K562 (cell line): ENCODE measurements at regions not wholly inside any gene's neighbourhood (a gene's known extent, or its start where the extent isn't known, plus 50 kb on each side); places are given as distances from the start of the nearest gene placed in this dataset.

ENCODE experiments used
- ZBED1 ChIP-seq: IDR thresholded peaks from 2 replicates; pipeline ENCODE4 v1.6.1; 2014
- ZNF146 ChIP-seq: IDR thresholded peaks from one replicate; pipeline ENCODE4 v1.6.1; 2018; ENCODE audit warnings: missing compliant biosample characterization; ENCODE audit not compliant: unreplicated experiment
- TF ChIP-seq, protein P1 (sequence below), 2 experiments: fragments of 450-650 bp in 1 of 2; sonication (generic) in 1 of 2; formaldehyde crosslinking in 1 of 2; IDR thresholded peaks; 2 replicates each; pipeline versions ENCODE4 v1.7.1 to v1.9.0; 2016 to 2022; ENCODE audit warnings: inconsistent platforms in 1 of 2, mild to moderate bottlenecking in 1 of 2, missing genetic modification reagents in 1 of 2
- TF ChIP-seq, protein P2 (sequence below): fragments of 450-650 bp; IDR thresholded peaks from 2 replicates; pipeline ENCODE4 v1.7.1; 2018; ENCODE audit warnings: mild to moderate bottlenecking, low read depth; ENCODE audit not compliant: partially characterized antibody
- TF ChIP-seq, protein P3 (sequence below), 2 experiments: fragments of 450-650 bp; IDR thresholded peaks; 2 replicates each; pipeline ENCODE4 v1.6.1; 2016; ENCODE audit warnings: mild to moderate bottlenecking in 2 of 2, borderline replicate concordance in 1 of 2, low read depth in 1 of 2, moderate library complexity in 1 of 2

DNA sequence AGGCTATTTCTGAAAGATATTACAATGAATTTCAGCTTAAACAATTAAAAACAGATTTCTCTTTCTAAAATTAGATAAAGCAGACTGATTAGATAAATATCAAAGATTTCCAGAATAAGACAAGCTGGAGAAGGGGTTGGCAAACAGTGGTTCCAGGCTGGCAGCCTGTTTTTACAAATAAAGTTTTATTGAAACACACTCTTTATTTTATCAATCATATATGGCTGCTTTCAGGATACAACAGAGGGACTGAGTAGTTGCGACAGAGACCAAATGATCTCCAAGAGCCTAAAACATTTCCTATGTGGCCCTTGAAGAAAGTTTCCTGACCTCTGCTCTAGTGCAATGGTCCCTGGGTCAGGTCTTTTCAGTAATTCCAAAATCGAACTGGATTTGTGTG is 65.6 kb upstream of the IYD start (continued):
- TF ChIP-seq, protein P1, sequence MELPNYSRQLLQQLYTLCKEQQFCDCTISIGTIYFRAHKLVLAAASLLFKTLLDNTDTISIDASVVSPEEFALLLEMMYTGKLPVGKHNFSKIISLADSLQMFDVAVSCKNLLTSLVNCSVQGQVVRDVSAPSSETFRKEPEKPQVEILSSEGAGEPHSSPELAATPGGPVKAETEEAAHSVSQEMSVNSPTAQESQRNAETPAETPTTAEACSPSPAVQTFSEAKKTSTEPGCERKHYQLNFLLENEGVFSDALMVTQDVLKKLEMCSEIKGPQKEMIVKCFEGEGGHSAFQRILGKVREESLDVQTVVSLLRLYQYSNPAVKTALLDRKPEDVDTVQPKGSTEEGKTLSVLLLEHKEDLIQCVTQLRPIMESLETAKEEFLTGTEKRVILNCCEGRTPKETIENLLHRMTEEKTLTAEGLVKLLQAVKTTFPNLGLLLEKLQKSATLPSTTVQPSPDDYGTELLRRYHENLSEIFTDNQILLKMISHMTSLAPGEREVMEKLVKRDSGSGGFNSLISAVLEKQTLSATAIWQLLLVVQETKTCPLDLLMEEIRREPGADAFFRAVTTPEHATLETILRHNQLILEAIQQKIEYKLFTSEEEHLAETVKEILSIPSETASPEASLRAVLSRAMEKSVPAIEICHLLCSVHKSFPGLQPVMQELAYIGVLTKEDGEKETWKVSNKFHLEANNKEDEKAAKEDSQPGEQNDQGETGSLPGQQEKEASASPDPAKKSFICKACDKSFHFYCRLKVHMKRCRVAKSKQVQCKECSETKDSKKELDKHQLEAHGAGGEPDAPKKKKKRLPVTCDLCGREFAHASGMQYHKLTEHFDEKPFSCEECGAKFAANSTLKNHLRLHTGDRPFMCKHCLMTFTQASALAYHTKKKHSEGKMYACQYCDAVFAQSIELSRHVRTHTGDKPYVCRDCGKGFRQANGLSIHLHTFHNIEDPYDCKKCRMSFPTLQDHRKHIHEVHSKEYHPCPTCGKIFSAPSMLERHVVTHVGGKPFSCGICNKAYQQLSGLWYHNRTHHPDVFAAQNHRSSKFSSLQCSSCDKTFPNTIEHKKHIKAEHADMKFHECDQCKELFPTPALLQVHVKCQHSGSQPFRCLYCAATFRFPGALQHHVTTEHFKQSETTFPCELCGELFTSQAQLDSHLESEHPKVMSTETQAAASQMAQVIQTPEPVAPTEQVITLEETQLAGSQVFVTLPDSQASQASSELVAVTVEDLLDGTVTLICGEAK (IDR thresholded peaks at IDR 0.05) = peak; percentile 96
- TF ChIP-seq, protein P1 (CRISPR knock-in tag; IDR thresholded peaks at IDR 0.05) = peak; percentile 70
- TF ChIP-seq ZBED1 (no peak), ZNF146 (no peak)
- TF ChIP-seq, protein P2, sequence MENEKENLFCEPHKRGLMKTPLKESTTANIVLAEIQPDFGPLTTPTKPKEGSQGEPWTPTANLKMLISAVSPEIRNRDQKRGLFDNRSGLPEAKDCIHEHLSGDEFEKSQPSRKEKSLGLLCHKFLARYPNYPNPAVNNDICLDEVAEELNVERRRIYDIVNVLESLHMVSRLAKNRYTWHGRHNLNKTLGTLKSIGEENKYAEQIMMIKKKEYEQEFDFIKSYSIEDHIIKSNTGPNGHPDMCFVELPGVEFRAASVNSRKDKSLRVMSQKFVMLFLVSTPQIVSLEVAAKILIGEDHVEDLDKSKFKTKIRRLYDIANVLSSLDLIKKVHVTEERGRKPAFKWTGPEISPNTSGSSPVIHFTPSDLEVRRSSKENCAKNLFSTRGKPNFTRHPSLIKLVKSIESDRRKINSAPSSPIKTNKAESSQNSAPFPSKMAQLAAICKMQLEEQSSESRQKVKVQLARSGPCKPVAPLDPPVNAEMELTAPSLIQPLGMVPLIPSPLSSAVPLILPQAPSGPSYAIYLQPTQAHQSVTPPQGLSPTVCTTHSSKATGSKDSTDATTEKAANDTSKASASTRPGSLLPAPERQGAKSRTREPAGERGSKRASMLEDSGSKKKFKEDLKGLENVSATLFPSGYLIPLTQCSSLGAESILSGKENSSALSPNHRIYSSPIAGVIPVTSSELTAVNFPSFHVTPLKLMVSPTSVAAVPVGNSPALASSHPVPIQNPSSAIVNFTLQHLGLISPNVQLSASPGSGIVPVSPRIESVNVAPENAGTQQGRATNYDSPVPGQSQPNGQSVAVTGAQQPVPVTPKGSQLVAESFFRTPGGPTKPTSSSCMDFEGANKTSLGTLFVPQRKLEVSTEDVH = no peak
- TF ChIP-seq, protein P3, sequence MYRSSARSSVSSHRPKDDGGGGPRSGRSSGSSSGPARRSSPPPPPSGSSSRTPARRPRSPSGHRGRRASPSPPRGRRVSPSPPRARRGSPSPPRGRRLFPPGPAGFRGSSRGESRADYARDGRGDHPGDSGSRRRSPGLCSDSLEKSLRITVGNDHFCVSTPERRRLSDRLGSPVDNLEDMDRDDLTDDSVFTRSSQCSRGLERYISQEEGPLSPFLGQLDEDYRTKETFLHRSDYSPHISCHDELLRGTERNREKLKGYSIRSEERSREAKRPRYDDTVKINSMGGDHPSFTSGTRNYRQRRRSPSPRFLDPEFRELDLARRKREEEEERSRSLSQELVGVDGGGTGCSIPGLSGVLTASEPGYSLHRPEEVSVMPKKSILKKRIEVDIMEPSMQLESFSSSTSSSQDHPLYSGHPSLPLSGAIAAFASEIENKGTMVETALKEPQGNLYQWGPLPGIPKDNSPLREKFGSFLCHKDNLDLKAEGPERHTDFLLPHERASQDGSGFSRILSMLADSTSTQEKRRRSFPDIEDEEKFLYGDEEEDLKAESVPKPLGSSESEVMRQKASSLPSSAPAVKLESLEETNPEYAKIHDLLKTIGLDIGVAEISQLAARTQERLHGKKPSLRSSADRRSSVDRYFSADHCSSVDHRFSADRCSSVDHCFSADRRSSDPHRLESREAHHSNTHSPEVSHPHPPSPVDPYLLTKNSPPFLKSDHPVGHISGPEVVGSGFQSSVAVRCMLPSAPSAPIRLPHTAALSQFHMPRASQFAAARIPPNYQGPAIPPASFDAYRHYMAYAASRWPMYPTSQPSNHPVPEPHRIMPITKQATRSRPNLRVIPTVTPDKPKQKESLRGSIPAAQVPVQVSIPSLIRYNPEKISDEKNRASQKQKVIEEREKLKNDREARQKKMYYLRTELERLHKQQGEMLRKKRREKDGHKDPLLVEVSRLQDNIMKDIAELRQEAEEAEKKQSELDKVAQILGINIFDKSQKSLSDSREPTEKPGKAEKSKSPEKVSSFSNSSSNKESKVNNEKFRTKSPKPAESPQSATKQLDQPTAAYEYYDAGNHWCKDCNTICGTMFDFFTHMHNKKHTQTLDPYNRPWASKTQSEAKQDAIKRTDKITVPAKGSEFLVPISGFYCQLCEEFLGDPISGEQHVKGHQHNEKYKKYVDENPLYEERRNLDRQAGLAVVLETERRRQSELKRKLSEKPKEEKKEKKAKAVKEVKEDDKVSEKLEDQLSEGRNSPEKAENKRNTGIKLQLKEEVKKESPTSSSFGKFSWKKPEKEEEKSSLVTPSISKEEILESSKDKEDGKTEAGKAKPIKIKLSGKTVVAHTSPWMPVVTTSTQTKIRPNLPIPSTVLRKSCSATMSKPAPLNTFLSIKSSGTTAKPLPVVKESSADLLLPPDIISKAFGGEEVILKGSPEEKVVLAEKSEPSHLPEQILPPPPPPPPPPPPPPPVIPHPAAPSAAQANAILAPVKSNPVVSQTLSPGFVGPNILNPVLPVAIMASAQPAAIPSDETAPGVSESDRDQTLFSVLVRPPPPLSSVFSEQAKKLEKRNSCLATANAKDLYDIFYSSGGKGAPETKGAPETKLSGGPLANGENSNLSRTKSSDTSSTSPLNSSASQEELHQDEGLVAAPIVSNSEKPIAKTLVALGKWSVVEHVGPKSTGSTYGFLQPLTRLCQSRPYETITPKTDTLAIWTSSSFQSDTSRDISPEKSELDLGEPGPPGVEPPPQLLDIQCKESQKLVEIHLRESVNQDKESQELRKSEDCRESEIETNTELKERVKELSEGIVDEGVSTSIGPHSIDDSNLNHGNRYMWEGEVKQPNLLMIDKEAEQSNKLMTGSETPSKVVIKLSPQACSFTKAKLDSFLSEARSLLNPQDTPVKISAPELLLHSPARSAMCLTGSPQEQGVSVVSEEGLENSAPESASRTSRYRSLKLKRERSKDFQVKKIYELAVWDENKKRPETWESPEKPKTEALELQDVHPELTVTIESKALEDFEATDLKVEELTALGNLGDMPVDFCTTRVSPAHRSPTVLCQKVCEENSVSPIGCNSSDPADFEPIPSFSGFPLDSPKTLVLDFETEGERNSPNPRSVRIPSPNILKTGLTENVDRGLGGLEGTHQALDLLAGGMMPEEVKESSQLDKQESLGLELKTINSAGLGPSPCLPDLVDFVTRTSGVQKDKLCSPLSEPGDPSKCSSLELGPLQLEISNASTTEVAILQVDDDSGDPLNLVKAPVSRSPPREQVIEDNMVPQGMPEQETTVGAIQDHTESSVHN (IDR thresholded peaks at IDR 0.05; ENCODE audit: borderline replicate concordance in 1 of 2, low read depth in 1 of 2) = no peak
